ACC112 (cell line): ENCODE measurements at regions not wholly inside any gene's neighbourhood (a gene's known extent, or its start where the extent isn't known, plus 50 kb on each side); places are given as distances from the start of the nearest gene placed in this dataset.
"Not testable (repeated sequence)": the region's sequence is repeated elsewhere in the genome, so short reads cannot be mapped to it uniquely, and the experiment has no call there.

Source experiments
- H2AFZ ChIP-seq: fragments of 200-600 bp; sonication (generic); one replicate; pipeline ENCODE4 v1.6.0; 2017; ENCODE audit warnings: antibody characterized with exemption, low read length; ENCODE audit not compliant: unreplicated experiment
- H3K27ac ChIP-seq: fragments of 200-600 bp; sonication (generic); 2 replicates; pipeline ENCODE4 v1.5.1; 2014; ENCODE audit warnings: low read depth, mild to moderate bottlenecking, antibody characterized with exemption, low read length, moderate library complexity
- H3K27me3 ChIP-seq: fragments of 200-600 bp; sonication (generic); 2 replicates; pipeline ENCODE4 v1.6.1; 2014; ENCODE audit warnings: mild to moderate bottlenecking, antibody characterized with exemption, low read length, moderate library complexity, mixed read lengths; ENCODE audit not compliant: insufficient read depth
- H3K36me3 ChIP-seq: fragments of 200-600 bp; sonication (generic); 2 replicates; pipeline ENCODE4 v1.6.1; 2016; ENCODE audit warnings: mild to moderate bottlenecking, antibody characterized with exemption, low read length, moderate library complexity, mixed read lengths; ENCODE audit not compliant: insufficient read depth
- H3K4me1 ChIP-seq: fragments of 200-600 bp; sonication (generic); one replicate; pipeline ENCODE4 v1.6.1; 2016; ENCODE audit warnings: low read length, mixed read lengths; ENCODE audit not compliant: insufficient read depth, unreplicated experiment, control insufficient read depth
- H3K4me3 ChIP-seq: fragments of 200-600 bp; sonication (generic); 2 replicates; pipeline ENCODE4 v1.5.1; 2014; ENCODE audit warnings: mild to moderate bottlenecking, low read depth, low read length
- H3K79me2 ChIP-seq: fragments of 200-600 bp; sonication (generic); one replicate; pipeline ENCODE4 v1.6.0; 2016; ENCODE audit warnings: low read length; ENCODE audit not compliant: control insufficient read depth, unreplicated experiment, insufficient read depth

- no peaks in the 10 kb centered on the region for H3K36me3 ChIP-seq
- no peaks in the 10 kb centered on the region for H3K27me3 ChIP-seq
- no peaks in the 10 kb centered on the region for H3K79me2 ChIP-seq
- no peak overlapping the region for H3K4me3 ChIP-seq
- no peak overlapping the region for H3K27ac ChIP-seq
- no peaks in the 10 kb centered on the region for H3K4me1 ChIP-seq
- H2AFZ ChIP-seq = no peak overlapping the region
Measured at GRCh38 chr5:60092671-60093422, 199.3 kb upstream of the PDE4D start.

DNA sequence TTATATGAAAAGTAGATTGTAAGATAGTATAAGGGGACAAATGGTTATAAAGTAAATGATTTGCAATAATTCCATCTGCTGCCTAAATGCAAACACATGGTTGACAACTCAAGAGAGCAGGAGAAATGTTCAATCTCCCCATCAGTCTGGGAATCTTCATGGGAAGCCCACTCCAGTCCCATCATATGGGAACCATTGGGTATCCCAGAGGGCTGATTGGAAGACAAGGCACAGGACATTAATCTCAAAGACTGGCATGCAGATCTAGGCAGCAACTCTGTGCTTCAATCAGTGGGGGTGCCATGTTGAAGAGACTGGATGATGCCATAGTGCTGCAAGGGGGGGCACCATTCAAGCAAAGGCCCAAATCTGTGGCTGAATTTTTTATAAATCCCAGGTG, 193.1 kb upstream of the PDE4D start:
- Histone ChIP-seq H3K79me2 (no peaks in the 10 kb centered on the region), H3K27me3 (no peaks in the 10 kb centered on the region), H3K36me3 (no peaks in the 10 kb centered on the region), H3K27ac (no peak overlapping the region), H3K4me1 (no peaks in the 10 kb centered on the region), H2AFZ (no peak overlapping the region), H3K4me3 (no peak overlapping the region)

DNA sequence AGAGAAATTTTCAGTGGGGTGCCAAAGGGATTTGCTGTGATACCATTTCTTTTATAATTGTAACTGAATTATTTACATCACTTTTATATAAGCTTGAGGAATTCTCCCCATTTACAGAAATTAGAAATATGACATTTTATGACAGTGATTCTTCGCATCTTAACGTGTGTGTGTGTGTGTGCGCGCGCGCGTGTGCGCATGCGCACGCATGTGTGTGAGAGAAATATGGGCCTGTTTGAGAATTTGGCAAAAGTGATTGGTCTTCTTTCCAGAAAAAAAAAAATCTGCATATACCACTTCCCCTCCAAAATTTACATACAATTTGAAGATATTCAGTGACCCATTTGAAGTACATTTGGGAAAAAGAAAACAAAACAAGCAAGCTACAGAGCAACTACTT, 190.7 kb upstream of the PDE4D start:
- no peak overlapping the region for H3K4me3 ChIP-seq
- H3K79me2 ChIP-seq = no peaks in the 10 kb centered on the region
- H3K27me3 ChIP-seq = no peaks in the 10 kb centered on the region
- no peaks in the 10 kb centered on the region for H3K4me1 ChIP-seq
- H3K27ac ChIP-seq = no peak overlapping the region
- H3K36me3 ChIP-seq = no peaks in the 10 kb centered on the region
- no peak overlapping the region for H2AFZ ChIP-seq

GRCh38 chr5:60077292-60077691, 183.8 kb upstream of the PDE4D start:
- Histone ChIP-seq H3K27me3 (no peaks in the 10 kb centered on the region), H3K4me1 (no peaks in the 10 kb centered on the region), H3K79me2 (no peaks in the 10 kb centered on the region), H2AFZ (no peak overlapping the region), H3K27ac (no peak overlapping the region), H3K36me3 (no peaks in the 10 kb centered on the region), H3K4me3 (no peak overlapping the region)

DNA sequence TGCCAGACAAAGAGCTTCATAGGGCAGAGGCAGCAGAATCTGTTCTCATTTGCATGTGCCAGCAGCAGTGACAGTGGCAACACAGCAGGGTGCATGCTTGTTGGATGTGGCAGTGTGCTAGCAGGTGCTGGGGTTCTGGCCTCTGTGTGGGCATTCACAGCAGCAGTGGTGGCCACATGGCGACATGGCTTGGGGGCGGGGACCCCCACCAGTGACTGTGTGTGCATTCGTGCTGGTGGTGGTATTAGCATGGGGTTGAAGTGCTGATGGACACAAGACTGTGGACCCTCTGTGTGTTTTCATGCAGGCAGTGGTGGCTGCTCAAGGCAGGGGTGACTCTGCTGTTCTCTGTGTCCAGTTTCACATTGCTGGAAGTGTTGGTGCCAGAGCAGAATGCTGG, 183.2 kb upstream of the PDE4D start:
- no peaks in the 10 kb centered on the region for H3K4me1 ChIP-seq
- no peak overlapping the region for H3K4me3 ChIP-seq
- H2AFZ ChIP-seq = no peak overlapping the region
- no peaks in the 10 kb centered on the region for H3K79me2 ChIP-seq
- no peak overlapping the region for H3K27ac ChIP-seq
- H3K27me3 ChIP-seq = no peaks in the 10 kb centered on the region
- H3K36me3 ChIP-seq = no peaks in the 10 kb centered on the region

DNA sequence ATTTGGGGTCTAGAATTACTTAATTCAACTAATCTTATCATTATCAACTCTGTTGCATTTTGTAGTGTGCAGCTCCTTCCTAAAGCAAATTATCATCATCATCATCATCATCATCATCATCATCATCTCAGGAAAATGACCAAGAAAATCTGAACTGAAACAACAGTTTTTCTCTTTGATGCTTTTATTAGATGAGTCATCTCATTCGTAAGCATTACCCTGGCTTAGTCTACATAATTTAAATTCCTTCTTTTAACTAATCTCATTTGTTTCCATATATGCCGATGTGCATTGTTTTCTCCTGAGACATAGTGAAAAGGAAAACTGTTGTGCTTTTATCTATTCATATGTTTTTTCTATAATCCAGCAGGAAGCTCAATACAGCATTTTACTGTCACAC, 173.0 kb upstream of the PDE4D start:
- no peaks in the 10 kb centered on the region for H3K36me3 ChIP-seq
- H3K27me3 ChIP-seq = no peaks in the 10 kb centered on the region
- H3K27ac ChIP-seq = no peak overlapping the region
- H3K4me1 ChIP-seq = no peaks in the 10 kb centered on the region
- no peaks in the 10 kb centered on the region for H3K79me2 ChIP-seq
- no peak overlapping the region for H3K4me3 ChIP-seq
- no peak overlapping the region for H2AFZ ChIP-seq

DNA sequence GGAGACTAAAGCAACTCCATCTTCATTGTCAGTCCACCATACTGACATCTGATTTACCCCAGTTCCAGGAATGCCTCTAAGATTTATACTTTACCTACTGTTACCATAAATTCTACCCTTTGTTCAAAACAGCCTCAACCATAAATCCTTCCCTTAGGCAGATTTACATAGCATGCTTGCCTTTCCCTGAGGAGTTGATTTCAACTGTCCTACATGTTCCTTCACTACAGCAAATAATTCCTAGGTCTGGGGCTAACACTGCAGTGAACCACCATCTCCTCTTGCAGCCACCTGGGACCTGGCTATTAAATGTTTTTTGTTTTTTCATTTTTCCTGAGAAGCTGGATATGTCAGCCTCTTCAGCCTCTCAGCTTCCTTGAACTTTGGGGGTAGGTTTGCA, 166.9 kb upstream of the PDE4D start:
- Histone ChIP-seq H3K27ac (no peak overlapping the region), H2AFZ (no peak overlapping the region), H3K4me1 (no peaks in the 10 kb centered on the region), H3K79me2 (no peaks in the 10 kb centered on the region), H3K36me3 (no peaks in the 10 kb centered on the region), H3K27me3 (no peaks in the 10 kb centered on the region), H3K4me3 (no peak overlapping the region)

GRCh38 chr5:60056191-60056590, 162.7 kb upstream of the PDE4D start:
- no peak overlapping the region for H3K27ac ChIP-seq
- no peak overlapping the region for H3K4me3 ChIP-seq
- no peak overlapping the region for H2AFZ ChIP-seq
- no peaks in the 10 kb centered on the region for H3K36me3 ChIP-seq
- no peaks in the 10 kb centered on the region for H3K4me1 ChIP-seq
- H3K27me3 ChIP-seq = no peaks in the 10 kb centered on the region
- H3K79me2 ChIP-seq = no peaks in the 10 kb centered on the region

DNA sequence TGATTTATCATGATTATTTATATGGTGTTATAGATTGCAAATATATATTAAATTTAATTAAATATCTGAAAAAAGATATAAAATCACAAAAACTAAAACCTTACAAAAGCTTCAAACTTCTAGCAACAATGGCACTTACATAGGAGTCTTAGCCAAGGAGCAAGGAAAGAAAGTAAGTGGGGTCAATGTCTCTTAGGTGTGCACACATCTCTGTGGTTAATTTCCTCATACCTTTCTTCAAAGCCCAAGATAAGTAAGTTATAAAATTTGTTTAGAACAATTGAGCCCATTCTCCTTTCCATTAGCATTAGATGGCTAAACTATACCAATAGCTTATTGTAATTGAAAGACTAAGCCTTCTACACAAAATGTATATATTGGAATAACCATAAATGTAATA, 161.6 kb upstream of the PDE4D start:
- Histone ChIP-seq H2AFZ (no peak overlapping the region), H3K4me1 (no peaks in the 10 kb centered on the region), H3K4me3 (no peak overlapping the region), H3K27me3 (no peaks in the 10 kb centered on the region), H3K36me3 (no peaks in the 10 kb centered on the region), H3K27ac (no peak overlapping the region), H3K79me2 (no peaks in the 10 kb centered on the region)

- not testable (repeated sequence) for H3K27me3 ChIP-seq, H2AFZ ChIP-seq, H3K27ac ChIP-seq, H3K4me3 ChIP-seq, H3K79me2 ChIP-seq, H3K36me3 ChIP-seq, H3K4me1 ChIP-seq
Measured at GRCh38 chr5:60041996-60042664, 148.6 kb upstream of the PDE4D start.

DNA sequence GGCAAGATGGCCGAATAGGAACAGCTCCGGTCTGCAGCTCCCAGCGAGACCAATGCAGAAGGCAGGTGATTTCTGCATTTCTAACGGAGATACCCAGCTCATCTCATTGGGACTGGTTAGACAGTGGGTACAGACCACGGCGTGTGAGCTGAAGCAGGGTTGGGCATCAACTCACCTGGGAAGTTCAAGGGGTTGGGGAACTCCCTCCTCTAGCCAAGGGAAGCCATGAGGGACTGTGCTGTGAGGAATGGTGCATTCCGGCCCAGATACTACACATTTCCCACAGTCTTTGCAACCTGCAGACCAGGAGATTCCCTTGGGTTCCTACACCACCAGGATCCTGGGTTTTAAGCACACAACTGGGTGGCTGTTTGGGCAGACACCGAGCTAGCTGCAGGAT, 148.0 kb upstream of the PDE4D start:
- H3K4me1 ChIP-seq, H3K4me3 ChIP-seq, H3K79me2 ChIP-seq, H3K27me3 ChIP-seq, H2AFZ ChIP-seq, H3K36me3 ChIP-seq, H3K27ac ChIP-seq: not testable (repeated sequence)
